GM10266 (cell line): ENCODE measurements at regions not wholly inside any gene's neighbourhood (a gene's known extent, or its start where the extent isn't known, plus 50 kb on each side); places are given as distances from the start of the nearest gene placed in this dataset.

ENCODE experiments used
- DNase-seq: peaks from one replicate; pipeline ENCODE4 v3.0.0; 2012; ENCODE audit errors: extremely low spot score
- TF ChIP-seq, protein P1 (sequence below): IDR thresholded peaks from 2 replicates; pipeline ENCODE4 v1.5.1; 2012; ENCODE audit warnings: mild to moderate bottlenecking, low read depth; ENCODE audit not compliant: control insufficient read depth, insufficient read depth; ENCODE audit errors: missing control alignments

DNA sequence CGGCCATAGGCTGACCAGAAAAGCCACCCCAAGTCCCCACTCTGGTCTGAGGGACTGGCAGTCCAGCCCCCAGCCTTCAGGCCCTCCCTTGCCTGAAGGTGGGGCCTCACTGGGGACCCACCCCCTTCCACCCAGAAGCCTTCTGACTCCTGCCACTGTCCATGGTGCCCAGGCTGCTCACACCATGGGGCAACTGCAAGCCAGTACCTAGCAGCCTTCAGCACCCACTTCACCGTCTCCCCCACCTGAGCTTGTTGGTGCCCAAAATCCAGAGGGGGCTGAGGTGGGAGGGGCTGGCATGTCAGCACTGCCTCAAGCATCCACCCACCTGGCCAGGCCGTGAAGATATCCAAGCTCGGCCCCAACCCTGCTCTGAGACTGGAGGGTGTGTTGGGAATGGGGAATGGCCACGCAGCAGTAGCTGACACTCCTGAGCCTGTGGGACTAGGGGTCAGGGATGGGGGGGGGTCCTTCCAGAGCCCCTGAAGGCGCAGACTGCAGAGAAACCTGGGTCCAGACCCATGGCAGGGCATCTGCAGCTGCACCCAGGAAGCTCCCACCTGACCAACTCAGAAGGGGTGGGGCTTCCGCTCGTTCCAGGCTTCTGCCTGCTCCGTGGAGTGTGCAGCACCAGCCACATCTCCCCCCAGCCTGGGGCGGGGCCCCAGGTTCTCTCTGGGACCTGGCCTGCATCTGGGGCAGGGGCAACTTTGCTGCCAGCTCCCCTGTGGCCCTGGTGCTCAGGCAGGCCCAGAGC lies 942.1 kb upstream of the EPHA7 start:
- DNase-seq: no peak
- TF ChIP-seq, protein P1, sequence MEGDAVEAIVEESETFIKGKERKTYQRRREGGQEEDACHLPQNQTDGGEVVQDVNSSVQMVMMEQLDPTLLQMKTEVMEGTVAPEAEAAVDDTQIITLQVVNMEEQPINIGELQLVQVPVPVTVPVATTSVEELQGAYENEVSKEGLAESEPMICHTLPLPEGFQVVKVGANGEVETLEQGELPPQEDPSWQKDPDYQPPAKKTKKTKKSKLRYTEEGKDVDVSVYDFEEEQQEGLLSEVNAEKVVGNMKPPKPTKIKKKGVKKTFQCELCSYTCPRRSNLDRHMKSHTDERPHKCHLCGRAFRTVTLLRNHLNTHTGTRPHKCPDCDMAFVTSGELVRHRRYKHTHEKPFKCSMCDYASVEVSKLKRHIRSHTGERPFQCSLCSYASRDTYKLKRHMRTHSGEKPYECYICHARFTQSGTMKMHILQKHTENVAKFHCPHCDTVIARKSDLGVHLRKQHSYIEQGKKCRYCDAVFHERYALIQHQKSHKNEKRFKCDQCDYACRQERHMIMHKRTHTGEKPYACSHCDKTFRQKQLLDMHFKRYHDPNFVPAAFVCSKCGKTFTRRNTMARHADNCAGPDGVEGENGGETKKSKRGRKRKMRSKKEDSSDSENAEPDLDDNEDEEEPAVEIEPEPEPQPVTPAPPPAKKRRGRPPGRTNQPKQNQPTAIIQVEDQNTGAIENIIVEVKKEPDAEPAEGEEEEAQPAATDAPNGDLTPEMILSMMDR: no peak

GRCh38 chr6:94357381-94357980 lies 938.1 kb upstream of the EPHA7 start:
- no peak for DNase-seq

DNA sequence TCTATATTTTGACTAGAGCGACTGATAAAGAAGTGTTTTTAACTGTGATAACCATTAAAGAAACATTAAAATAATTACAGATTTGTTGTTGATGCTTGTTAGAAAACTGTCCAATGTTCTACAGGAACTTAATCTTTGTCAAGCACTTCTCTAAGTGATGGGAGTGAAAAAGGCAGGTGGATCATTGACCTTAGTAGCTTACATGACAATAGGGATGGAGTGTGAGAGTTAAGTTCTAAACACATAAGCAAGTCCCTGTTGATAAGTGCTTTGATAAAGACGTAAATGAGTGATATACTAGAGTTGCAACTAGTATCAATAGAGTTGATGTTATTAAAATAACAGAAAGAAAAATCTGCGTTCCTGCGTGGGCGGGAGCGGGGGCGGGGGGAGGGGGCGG lies 931.5 kb upstream of the EPHA7 start:
- DNase-seq: no peak
- TF ChIP-seq, protein P1: no peak

More at GRCh38 chr6:94357381-94357980, 938.1 kb upstream of the EPHA7 start:
- TF ChIP-seq, protein P1: no peak

GRCh38 chr6:94349227-94349626 lies 929.9 kb upstream of the EPHA7 start:
- DNase-seq: no peak
- TF ChIP-seq, protein P1: no peak

DNA sequence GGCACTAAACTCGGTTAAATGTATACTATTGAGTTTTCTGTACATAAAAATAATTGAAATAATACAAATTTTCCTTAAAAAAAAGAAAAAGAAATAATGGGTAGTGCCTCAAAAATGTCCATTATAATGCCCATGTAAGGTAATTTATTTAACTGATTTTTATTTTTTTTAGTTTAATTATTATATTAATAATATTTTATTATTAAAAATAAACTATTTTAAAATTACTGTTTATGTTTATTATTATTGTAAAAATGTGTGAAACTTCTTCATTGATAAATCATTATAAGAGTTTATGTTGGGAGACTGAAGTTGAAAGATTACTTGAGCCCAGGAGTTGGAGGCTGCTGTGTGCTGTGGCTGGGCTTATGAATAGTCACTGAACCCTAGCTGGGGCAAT lies 925.5 kb upstream of the EPHA7 start:
- DNase-seq: no peak
- TF ChIP-seq, protein P1: no peak

DNA sequence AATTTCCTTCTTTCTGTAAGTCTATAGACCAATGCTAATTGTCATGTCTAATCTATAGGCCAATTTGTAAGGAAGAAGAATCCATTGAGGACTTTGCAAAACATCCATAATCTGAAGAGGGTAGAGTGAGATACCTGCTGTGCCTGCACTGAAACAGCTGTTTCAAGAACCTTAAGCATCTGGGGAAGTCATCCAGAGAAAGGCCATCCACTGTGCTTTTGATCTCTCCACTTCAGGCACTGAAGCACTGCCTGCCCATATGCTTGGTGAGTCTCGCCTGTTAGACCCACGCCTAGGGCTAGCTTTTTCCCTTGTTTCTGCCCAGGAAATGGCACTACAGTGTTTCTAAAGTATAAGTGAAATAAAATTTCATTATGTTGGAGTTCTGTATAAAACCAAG lies 921.8 kb upstream of the EPHA7 start:
- no peak for DNase-seq
- TF ChIP-seq, protein P1: no peak

- DNase-seq: no peak
- TF ChIP-seq, protein P1: peak; percentile 22
Observed at GRCh38 chr6:94323853-94324252, 904.5 kb upstream of the EPHA7 start.
